ENCODE measurements at regions not wholly inside any gene's neighbourhood (a gene's known extent, or its start where the extent isn't known, plus 50 kb on each side); places are given as distances from the start of the nearest gene placed in this dataset.

DNA sequence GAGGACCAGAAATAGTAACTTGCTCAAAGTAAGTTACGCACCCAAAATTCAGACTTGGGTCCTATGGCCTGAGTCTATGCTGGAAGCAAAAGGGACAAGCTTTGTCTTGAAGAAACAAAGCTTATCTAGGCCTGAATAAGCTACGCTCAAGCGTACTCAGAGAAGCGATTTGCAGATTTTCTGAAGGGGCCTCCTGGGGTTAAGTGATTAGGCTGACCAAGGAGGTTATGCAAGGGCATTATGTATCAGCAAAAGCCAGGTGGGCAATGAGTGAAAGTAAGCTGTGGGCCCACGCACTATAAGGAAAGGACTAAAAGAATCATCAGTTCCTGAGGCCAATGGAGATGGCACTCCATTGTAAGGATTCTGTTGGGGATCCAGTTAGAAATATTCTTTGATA, 122.1 kb downstream of the SNX18 start:
- TF ChIP-seq, protein P1, sequence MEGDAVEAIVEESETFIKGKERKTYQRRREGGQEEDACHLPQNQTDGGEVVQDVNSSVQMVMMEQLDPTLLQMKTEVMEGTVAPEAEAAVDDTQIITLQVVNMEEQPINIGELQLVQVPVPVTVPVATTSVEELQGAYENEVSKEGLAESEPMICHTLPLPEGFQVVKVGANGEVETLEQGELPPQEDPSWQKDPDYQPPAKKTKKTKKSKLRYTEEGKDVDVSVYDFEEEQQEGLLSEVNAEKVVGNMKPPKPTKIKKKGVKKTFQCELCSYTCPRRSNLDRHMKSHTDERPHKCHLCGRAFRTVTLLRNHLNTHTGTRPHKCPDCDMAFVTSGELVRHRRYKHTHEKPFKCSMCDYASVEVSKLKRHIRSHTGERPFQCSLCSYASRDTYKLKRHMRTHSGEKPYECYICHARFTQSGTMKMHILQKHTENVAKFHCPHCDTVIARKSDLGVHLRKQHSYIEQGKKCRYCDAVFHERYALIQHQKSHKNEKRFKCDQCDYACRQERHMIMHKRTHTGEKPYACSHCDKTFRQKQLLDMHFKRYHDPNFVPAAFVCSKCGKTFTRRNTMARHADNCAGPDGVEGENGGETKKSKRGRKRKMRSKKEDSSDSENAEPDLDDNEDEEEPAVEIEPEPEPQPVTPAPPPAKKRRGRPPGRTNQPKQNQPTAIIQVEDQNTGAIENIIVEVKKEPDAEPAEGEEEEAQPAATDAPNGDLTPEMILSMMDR (IDR thresholded peaks at IDR 0.05): no peak
- no peak for TF ChIP-seq POLR2AphosphoS5 (IDR thresholded peaks at IDR 0.05)

Data from esophagus muscularis mucosa (tissue), 3 donors.